Uterus (tissue), 2 donors: ENCODE measurements at regions not wholly inside any gene's neighbourhood (a gene's known extent, or its start where the extent isn't known, plus 50 kb on each side); places are given as distances from the start of the nearest gene placed in this dataset.

Source experiments
- CTCF ChIP-seq, 4 experiments: fragments of 200-600 bp in 2 of 4; fragments of 450-650 bp in 2 of 4; sonication (generic) in 2 of 4; IDR thresholded peaks; one replicate each; pipeline ENCODE4 v1.5.1; 2016 to 2019; ENCODE audit warnings: antibody characterized with exemption in 4 of 4, mild to moderate bottlenecking in 2 of 4, moderate library complexity in 1 of 4
- POLR2A ChIP-seq, 2 donors: fragments of 450-650 bp; IDR thresholded peaks; one replicate each; pipeline ENCODE4 v1.6.1; 2016; ENCODE audit warnings: antibody characterized with exemption in 2 of 2, mild to moderate bottlenecking in 1 of 2, moderate library complexity in 1 of 2

- TF ChIP-seq CTCF (IDR thresholded peaks at IDR 0.05) (no peak), POLR2A (IDR thresholded peaks at IDR 0.05) (no peak)
Observed at GRCh38 chr4:125787707-125788106, 473.0 kb downstream of the FAT4 start.
